T-helper 2 cell treated with Interferon-gamma antibody and Interleukin-4, amounts not matched to agents 5 μg/mL and 100 μg/mL, for 36 hours (primary cell): ENCODE measurements at regions not wholly inside any gene's neighbourhood (a gene's known extent, or its start where the extent isn't known, plus 50 kb on each side); places are given as distances from the start of the nearest gene placed in this dataset.

Experiments used
- DNase-seq: peaks from one replicate; pipeline ENCODE4 v3.0.0; 2021; ENCODE audit warnings: low spot score
- H3K27ac Mint-ChIP-seq: one replicate; pipeline ENCODE4 v1.8.0; 2021; ENCODE audit warnings: mild to moderate bottlenecking, mixed read lengths
- H3K27me3 Mint-ChIP-seq: one replicate; pipeline ENCODE4 v1.8.0; 2021; ENCODE audit warnings: low read depth, mixed read lengths
- H3K36me3 Mint-ChIP-seq: one replicate; pipeline ENCODE4 v1.8.0; 2021; ENCODE audit warnings: low read depth, mixed read lengths
- H3K4me1 Mint-ChIP-seq: one replicate; pipeline ENCODE4 v1.8.0; 2021; ENCODE audit warnings: low read depth, mixed read lengths
- H3K4me3 Mint-ChIP-seq: one replicate; pipeline ENCODE4 v1.8.0; 2022; ENCODE audit warnings: mild to moderate bottlenecking, moderate library complexity, mixed read lengths
- H3K9me3 Mint-ChIP-seq: one replicate; pipeline ENCODE4 v1.8.0; 2021; ENCODE audit warnings: mixed read lengths

- Mint-ChIP-seq H3K4me3 (no peak overlapping the region), H3K4me1 (no peaks in the 10 kb centered on the region), H3K27ac (no peak overlapping the region), H3K27me3 (peaks cover under 1% of the 10 kb centered on the region), H3K36me3 (no peaks in the 10 kb centered on the region), H3K9me3 (peaks cover 4% of the 10 kb centered on the region)
- DNase-seq, result no peak
These were observed 81.1 kb upstream of the DIO3 start for GRCh38 chr14:101480022-101480746.

- no peak for DNase-seq
- Mint-ChIP-seq H3K36me3 (no peaks in the 10 kb centered on the region), H3K27ac (no peak overlapping the region), H3K4me1 (no peaks in the 10 kb centered on the region), H3K9me3 (peaks cover 8% of the 10 kb centered on the region), H3K4me3 (no peak overlapping the region), H3K27me3 (peaks cover 4% of the 10 kb centered on the region)
These were observed 80.4 kb upstream of the DIO3 start for GRCh38 chr14:101480747-101481530.

GRCh38 chr14:101481557-101481956, 79.7 kb upstream of the DIO3 start:
- Mint-ChIP-seq H3K27me3 (peaks cover 4% of the 10 kb centered on the region), H3K4me1 (no peaks in the 10 kb centered on the region), H3K4me3 (no peak overlapping the region), H3K36me3 (no peaks in the 10 kb centered on the region), H3K27ac (no peak overlapping the region), H3K9me3 (peaks cover 8% of the 10 kb centered on the region)
- DNase-seq, result no peak

- no peak for DNase-seq
- no peaks in the 10 kb centered on the region for H3K36me3 Mint-ChIP-seq
- H3K27me3 Mint-ChIP-seq, result peaks cover 4% of the 10 kb centered on the region
- no peaks in the 10 kb centered on the region for H3K4me1 Mint-ChIP-seq
- no peak overlapping the region for H3K27ac Mint-ChIP-seq
- H3K9me3 Mint-ChIP-seq, result peaks cover 8% of the 10 kb centered on the region
- H3K4me3 Mint-ChIP-seq, result no peak overlapping the region
These were observed 79.2 kb upstream of the DIO3 start for GRCh38 chr14:101482066-101482465.

- H3K4me3 Mint-ChIP-seq, result no peak overlapping the region
- DNase-seq, result no peak
- H3K27ac Mint-ChIP-seq, result no peak overlapping the region
- H3K36me3 Mint-ChIP-seq, result no peaks in the 10 kb centered on the region
- peaks cover 7% of the 10 kb centered on the region for H3K27me3 Mint-ChIP-seq
- H3K4me1 Mint-ChIP-seq, result no peaks in the 10 kb centered on the region
- H3K9me3 Mint-ChIP-seq, result peaks cover 12% of the 10 kb centered on the region
These were observed 77.5 kb upstream of the DIO3 start for GRCh38 chr14:101483829-101484228.

GRCh38 chr14:101489092-101489760, 72.1 kb upstream of the DIO3 start:
- no peak overlapping the region for H3K4me3 Mint-ChIP-seq
- H3K4me1 Mint-ChIP-seq, result no peaks in the 10 kb centered on the region
- peaks cover 7% of the 10 kb centered on the region for H3K27me3 Mint-ChIP-seq
- no peak overlapping the region for H3K27ac Mint-ChIP-seq
- DNase-seq, result no peak
- H3K9me3 Mint-ChIP-seq, result peaks cover 8% of the 10 kb centered on the region
- H3K36me3 Mint-ChIP-seq, result no peaks in the 10 kb centered on the region

- no peak overlapping the region for H3K27ac Mint-ChIP-seq
- H3K9me3 Mint-ChIP-seq, result peaks cover 5% of the 10 kb centered on the region
- no peaks in the 10 kb centered on the region for H3K4me1 Mint-ChIP-seq
- H3K27me3 Mint-ChIP-seq, result peaks cover 2% of the 10 kb centered on the region
- no peak for DNase-seq
- H3K4me3 Mint-ChIP-seq, result no peak overlapping the region
- no peaks in the 10 kb centered on the region for H3K36me3 Mint-ChIP-seq
These were observed 70.5 kb upstream of the DIO3 start for GRCh38 chr14:101490771-101491170.

- H3K9me3 Mint-ChIP-seq, result peaks cover 4% of the 10 kb centered on the region
- H3K4me3 Mint-ChIP-seq, result no peak overlapping the region
- no peaks in the 10 kb centered on the region for H3K36me3 Mint-ChIP-seq
- H3K27ac Mint-ChIP-seq, result no peak overlapping the region
- no peaks in the 10 kb centered on the region for H3K4me1 Mint-ChIP-seq
- no peak for DNase-seq
- H3K27me3 Mint-ChIP-seq, result peaks cover 2% of the 10 kb centered on the region
These were observed 69.5 kb upstream of the DIO3 start for GRCh38 chr14:101491841-101492240.

- H3K4me3 Mint-ChIP-seq, result no peak overlapping the region
- H3K4me1 Mint-ChIP-seq, result no peaks in the 10 kb centered on the region
- H3K36me3 Mint-ChIP-seq, result no peaks in the 10 kb centered on the region
- peaks cover 4% of the 10 kb centered on the region for H3K9me3 Mint-ChIP-seq
- peaks cover 2% of the 10 kb centered on the region for H3K27me3 Mint-ChIP-seq
- DNase-seq, result no peak
- no peak overlapping the region for H3K27ac Mint-ChIP-seq
These were observed 68.6 kb upstream of the DIO3 start for GRCh38 chr14:101492716-101493115.

GRCh38 chr14:101494826-101495225, 66.5 kb upstream of the DIO3 start:
- DNase-seq, result no peak
- Mint-ChIP-seq H3K36me3 (no peaks in the 10 kb centered on the region), H3K4me3 (no peak overlapping the region), H3K27me3 (no peaks in the 10 kb centered on the region), H3K27ac (no peak overlapping the region), H3K4me1 (no peaks in the 10 kb centered on the region), H3K9me3 (no peaks in the 10 kb centered on the region)

GRCh38 chr14:101495284-101495683, 66.0 kb upstream of the DIO3 start:
- no peak overlapping the region for H3K27ac Mint-ChIP-seq
- H3K4me1 Mint-ChIP-seq, result no peaks in the 10 kb centered on the region
- DNase-seq, result no peak
- no peaks in the 10 kb centered on the region for H3K9me3 Mint-ChIP-seq
- no peak overlapping the region for H3K4me3 Mint-ChIP-seq
- no peaks in the 10 kb centered on the region for H3K27me3 Mint-ChIP-seq
- no peaks in the 10 kb centered on the region for H3K36me3 Mint-ChIP-seq

GRCh38 chr14:101495827-101496775, 65.2 kb upstream of the DIO3 start:
- Mint-ChIP-seq H3K9me3 (no peaks in the 10 kb centered on the region), H3K27ac (no peak overlapping the region), H3K4me1 (no peaks in the 10 kb centered on the region), H3K27me3 (no peaks in the 10 kb centered on the region), H3K4me3 (no peak overlapping the region), H3K36me3 (no peaks in the 10 kb centered on the region)
- no peak for DNase-seq

- H3K27ac Mint-ChIP-seq, result no peak overlapping the region
- H3K27me3 Mint-ChIP-seq, result no peaks in the 10 kb centered on the region
- H3K9me3 Mint-ChIP-seq, result no peaks in the 10 kb centered on the region
- no peaks in the 10 kb centered on the region for H3K4me1 Mint-ChIP-seq
- H3K4me3 Mint-ChIP-seq, result no peak overlapping the region
- no peaks in the 10 kb centered on the region for H3K36me3 Mint-ChIP-seq
- no peak for DNase-seq
These were observed 64.3 kb upstream of the DIO3 start for GRCh38 chr14:101496776-101497683.
